HG03469 (cell line): ENCODE measurements at regions not wholly inside any gene's neighbourhood (a gene's known extent, or its start where the extent isn't known, plus 50 kb on each side); places are given as distances from the start of the nearest gene placed in this dataset.

ENCODE experiments used
- ATAC-seq: cut with Tn5 transposase; IDR thresholded peaks from one replicate; pipeline ENCODE4 v1.9.1; 2021; ENCODE audit warnings: mild to moderate bottlenecking, moderate library complexity, moderate number of reproducible peaks; ENCODE audit not compliant: unreplicated experiment

DNA sequence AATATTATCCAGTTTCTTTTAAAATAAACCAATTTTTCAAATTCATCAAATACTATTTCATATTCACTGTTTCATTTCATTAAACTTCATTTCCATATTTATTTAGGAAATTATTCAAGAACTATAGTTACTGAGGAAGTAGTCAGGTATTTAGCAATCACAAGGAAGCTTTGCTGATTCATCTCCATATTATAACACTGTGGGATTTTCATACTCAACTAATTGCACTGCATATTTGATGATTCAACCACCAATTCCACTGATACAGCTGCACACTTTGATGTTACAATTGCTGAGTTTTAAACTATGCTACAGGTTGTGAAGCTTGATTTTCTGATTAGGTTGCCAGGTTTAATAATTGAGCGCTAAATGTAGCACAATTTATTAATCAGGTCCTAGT is 556.8 kb upstream of the SLITRK1 start:
- ATAC-seq: no peak

DNA sequence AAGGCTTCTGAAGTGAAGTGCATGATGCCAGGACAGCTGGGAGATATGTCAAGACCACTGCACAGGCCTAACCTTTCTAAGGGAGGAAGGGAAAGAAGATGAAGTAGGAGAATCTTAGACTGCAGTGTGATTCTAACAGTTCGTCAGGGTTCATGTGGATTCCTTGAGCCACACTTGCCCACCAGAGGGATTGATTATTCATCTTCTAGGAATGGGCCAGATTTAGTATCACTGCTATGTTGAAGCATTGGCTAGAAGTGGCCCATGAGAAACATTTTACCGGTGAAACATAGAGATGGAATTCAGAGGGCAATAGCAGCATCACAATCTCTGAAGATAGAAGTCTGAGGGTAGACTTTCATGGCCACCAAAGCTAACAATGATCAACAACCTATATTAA is 550.8 kb upstream of the SLITRK1 start:
- no peak for ATAC-seq

DNA sequence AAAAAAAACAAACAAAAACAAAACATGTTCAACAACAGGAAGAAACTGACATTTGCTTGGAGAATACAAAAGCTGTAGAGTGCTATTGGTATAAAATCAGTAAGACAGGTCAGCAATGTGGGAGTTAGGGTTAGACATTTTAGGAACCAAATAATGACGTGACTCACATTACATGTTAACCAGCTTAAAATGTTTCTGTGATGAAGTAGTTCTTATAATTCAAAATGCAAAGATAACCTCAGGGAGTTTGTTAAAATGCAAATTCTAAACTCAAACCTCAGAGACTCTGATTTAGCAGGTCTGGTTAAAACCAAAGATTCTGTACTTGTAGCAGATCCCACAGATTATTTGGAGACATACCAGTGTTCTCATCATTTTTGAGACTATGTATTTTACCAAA is 549.4 kb upstream of the SLITRK1 start:
- ATAC-seq: no peak

DNA sequence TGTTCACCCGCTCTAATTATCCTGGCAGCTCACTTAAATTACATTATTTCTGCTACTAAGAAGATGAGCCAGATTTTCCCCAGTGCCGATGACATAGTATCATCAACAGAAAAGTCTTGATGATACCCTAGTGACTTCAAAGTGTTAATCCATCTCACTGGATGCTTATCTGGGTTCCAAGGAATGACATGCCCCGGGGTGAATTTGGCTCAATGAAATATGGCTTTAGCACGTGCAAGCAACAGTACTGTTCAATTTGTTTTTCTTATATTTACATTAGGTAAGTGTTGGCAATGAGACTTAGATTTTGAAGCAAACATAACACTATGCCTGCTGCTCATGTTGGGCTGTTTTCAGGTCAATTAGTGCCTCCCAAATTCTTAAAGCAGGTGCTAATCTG is 548.2 kb upstream of the SLITRK1 start:
- ATAC-seq: no peak

DNA sequence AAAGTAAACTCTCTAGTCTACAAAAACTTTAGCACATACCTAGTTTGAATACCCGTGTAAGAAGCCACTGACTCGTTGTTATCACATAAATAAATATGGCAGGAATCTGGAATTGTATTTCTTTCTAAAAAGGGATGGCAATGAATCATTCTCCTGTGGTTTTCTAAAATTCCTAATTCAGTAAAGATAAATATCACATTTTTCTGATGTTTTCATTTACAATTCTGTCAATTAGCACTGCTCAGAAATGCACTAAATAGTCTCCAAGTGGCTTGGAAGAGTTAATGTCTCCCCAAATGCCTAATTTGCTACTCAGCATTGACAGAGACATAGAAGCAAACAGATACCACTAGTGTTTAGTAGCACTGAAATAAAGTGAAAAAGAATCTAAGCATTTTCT is 547.7 kb upstream of the SLITRK1 start:
- ATAC-seq: no peak

- no peak for ATAC-seq
These were observed 535.8 kb upstream of the SLITRK1 start for GRCh38 chr13:84418041-84418440.

DNA sequence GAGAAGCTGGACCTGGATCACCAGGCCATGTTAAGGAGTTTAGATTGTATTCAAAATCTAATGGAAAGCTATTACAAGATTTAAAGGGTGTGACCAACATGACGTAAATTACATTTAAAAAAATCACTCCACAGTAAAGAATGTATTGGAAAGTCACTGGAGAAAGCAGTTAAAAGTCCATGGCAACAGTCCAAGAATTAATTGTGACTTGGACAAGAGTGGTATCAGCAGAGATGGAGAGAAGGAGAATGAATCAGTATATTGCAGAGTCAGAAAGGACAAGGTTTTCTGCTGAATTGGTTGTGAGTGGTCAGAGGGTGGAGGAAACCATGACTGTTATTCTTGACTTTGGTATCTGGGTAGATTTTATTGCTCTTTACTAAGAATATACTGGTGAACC is 535.1 kb upstream of the SLITRK1 start:
- ATAC-seq: no peak

DNA sequence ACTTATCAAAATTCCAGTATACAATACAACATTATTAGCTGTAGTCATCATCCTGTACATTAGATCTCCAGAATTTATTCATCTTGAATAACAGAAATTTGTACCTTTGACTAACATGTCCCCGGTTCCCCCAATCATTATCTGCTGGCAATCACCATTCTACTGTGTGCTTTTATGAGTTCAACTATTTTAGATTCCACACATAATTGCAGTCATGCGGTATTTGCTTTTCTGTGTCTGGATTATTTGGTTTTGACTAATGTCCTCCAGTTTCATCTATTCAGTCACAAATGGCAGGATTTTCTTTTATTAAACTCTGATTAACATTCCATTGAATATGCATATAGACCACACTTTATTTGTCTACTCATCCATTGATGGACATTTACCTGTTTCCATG is 530.7 kb upstream of the SLITRK1 start:
- ATAC-seq: no peak

GRCh38 chr13:84405286-84405685 is 523.0 kb upstream of the SLITRK1 start:
- ATAC-seq: no peak

DNA sequence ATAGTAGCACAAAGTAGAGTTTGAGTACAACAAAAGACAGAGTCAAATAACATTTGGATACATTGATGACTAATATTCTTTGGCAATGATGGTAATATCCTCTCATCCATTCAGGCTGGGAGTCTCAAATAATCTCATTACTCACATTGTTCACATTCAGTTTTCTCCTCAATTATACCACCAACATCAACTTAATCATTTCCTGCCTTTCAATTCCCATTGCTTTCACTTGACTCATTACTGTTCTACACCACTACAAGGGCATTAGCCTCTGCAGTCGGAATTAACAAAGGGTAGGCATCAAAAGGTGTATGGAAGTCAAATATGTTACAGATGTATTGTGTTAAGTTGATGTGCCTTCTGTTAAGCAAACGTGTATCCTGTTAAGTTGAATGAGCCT is 518.4 kb upstream of the SLITRK1 start:
- ATAC-seq: no peak

DNA sequence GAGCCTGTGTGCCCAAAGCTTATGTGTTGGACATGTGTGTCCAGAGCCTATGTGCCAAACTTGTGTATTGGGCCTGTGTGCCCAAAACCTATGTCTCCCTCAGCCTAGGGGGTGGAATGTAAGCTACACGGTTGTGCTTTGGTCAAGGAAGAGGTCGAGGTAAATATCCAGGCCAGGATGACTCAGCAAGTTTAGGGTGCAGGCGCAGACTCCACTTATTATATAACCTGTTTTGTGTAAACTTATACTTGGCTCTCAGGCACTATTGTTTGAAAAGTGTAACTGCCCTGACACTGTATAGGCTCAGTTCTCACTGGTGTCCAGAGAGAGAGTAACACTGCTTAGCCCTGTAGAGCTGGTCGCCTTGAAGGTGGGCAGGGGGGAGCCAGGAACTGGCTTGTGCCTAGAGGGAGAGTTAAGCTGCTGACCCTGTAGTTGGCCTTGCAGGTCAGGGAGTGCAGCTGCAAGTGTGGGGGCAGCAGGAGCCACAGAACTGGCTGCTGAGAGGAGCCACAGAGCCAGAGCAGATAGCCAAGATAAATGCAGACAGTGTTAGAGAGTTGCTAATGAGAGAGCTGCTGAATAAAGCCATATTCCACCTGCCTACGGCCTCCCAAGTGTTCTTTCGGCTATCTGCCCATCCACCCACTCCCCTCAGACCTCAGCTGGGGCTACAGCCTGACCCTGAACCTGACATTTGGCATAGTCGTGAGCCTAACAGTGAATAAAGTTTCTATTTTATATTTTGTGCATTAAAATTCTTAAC is 517.2 kb upstream of the SLITRK1 start:
- ATAC-seq: no peak

DNA sequence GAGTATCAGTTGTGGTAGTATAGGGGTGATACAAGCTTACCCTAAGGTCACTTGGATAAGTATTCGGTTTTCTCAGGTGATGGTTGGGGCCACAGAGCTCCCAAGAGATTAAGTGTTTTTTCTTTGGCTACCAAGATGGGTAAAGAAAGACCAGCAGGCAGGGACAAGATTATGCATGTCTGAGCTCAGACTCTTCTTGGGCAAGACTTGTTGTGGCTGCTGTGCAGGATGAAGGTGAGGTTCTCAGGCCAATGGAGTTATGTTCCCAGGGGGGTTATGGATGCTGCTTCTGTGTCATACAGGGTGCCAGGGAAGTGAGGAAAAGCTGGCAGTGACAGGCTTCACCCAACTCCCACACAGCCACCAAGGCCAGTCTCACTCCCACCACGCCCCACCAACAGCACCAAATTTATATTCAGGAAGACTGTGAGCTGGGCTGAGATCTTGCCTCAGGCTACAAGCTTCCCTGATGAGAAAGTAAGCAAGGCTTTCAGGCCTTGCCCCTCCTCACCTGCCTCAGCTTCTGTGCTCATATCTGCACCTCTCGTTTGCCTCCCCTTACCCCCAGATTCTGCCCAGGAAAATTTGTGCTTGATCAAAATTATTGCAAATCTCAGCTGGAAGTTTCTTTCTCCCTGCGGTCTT is 511.8 kb upstream of the SLITRK1 start:
- ATAC-seq: no peak

- ATAC-seq: no peak
These were observed 498.6 kb upstream of the SLITRK1 start for GRCh38 chr13:84380866-84381265.

GRCh38 chr13:84377106-84377505 is 494.8 kb upstream of the SLITRK1 start:
- no peak for ATAC-seq

DNA sequence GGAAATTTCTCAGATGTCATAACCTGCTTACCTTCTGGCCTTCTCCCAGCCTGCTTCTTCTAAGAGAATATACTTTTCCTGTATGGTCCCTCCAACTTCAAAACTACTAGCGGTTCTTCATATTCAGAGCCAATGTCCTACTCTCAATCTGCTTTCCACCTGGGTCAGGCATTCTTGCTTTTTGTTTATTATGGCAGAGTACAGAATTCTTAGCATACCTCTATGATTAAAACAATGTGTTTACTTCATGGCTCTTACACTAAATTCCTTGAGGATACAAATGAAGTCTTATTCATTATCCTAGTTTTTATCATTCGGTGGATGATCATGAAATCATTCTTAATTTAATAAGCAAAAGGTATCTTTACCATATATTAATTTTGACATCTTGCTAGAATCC is 484.2 kb upstream of the SLITRK1 start:
- ATAC-seq: no peak

- no peak for ATAC-seq
These were observed 480.5 kb upstream of the SLITRK1 start for GRCh38 chr13:84362777-84363176.

DNA sequence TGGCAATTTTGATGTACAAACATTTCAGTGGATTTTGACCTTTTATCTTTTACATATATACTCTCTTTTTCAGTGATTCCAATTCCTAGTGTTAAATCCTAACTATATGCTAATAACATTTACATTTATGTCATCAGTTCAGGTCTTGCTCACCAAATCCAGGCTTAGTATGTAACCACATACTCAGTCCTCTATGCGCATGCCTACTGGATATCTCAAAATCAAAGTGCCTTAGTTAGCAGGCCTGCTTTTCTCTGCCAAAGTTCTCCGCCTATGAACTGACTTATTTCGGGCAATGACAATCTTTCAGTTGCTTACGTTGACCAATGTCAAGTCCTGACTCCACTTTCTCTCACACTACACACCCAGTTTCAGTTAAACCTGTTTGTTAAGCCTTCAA is 478.5 kb upstream of the SLITRK1 start:
- ATAC-seq: no peak

GRCh38 chr13:84358601-84359000 is 476.3 kb upstream of the SLITRK1 start:
- ATAC-seq: no peak

- no peak for ATAC-seq
These were observed 470.7 kb upstream of the SLITRK1 start for GRCh38 chr13:84352946-84353345.

GRCh38 chr13:84339456-84339855 is 457.2 kb upstream of the SLITRK1 start:
- ATAC-seq: no peak

DNA sequence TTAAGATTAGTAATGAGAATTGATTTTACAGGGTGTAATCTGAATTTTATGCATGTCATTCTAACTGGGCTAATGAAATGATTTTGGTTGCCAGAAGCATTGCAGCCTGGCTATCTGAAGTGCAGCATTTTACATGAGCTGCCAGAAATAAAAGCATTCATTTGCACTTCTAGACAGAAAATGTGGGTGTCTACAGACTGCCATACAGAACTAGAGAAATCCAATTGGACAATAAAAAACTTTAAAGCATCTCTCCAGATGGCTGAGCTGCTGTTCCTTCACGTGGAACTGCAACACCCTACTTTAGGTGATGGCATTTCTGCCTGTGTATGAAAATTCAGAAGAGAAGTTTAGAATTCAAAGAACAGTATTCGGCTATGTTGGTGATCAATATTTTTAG is 450.1 kb upstream of the SLITRK1 start:
- no peak for ATAC-seq

DNA sequence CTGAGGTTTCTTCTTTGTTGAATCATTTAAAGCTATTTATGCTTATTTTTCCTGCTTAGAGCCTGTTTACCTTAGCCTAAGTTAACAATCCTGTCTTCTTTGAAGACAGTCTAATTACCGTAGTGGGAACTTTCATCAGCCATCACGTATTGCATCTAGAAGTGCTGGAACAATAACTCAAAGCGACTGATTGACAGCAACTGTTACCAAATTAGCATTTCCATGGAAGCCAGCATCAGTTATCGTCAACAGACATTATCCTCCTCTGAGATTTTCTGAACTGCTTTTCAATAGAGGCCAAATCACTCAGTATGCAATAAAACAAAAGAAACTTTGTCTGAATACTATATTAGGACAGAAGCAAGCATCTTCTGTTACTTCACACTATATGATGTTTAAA is 433.3 kb upstream of the SLITRK1 start:
- ATAC-seq: no peak

GRCh38 chr13:84303035-84303434 is 420.8 kb upstream of the SLITRK1 start:
- ATAC-seq: no peak
